ENCODE measurements at regions not wholly inside any gene's neighbourhood (a gene's known extent, or its start where the extent isn't known, plus 50 kb on each side); places are given as distances from the start of the nearest gene placed in this dataset.

GRCh38 chr3:95037097-95037496 lies 974.2 kb downstream of the NSUN3 start:
- Histone ChIP-seq H3K79me2 (replicated peaks; ENCODE audit: insufficient read depth) (no peaks in the 10 kb centered on the region), H4K20me1 (replicated peaks; ENCODE audit: insufficient read depth) (no peaks in the 10 kb centered on the region), H3K27me3 (ENCODE audit: insufficient read depth) (no peaks in the 10 kb centered on the region), H3K4me2 (no peak overlapping the region), H3K4me3 (no peak overlapping the region), H3K36me3 (ENCODE audit: insufficient read depth) (no peaks in the 10 kb centered on the region), H2AFZ (peak overlapping the region; percentile 67; the same call in 1 of the 2 replicates), H3K9me2 (ENCODE audit: insufficient read depth) (no peaks in the 10 kb centered on the region), H3K4me1 (ENCODE audit: insufficient read depth) (no peaks in the 10 kb centered on the region), H3K27ac (ENCODE audit: low read depth) (no peak overlapping the region), H3F3A (replicated peaks; ENCODE audit: low read depth) (no peaks in the 10 kb centered on the region)
- Mint-ChIP-seq H3K4me1 (peaks cover 9% of the 10 kb centered on the region; the same call in 2 of the 3 replicates), H3K27ac (no peak overlapping the region), H3K9me3 (no peaks in the 10 kb centered on the region), H3K27me3 (ENCODE audit: insufficient read depth, low read depth, poor library complexity) (peaks cover 2% of the 10 kb centered on the region), H3K4me3 (no peak overlapping the region), H3K36me3 (ENCODE audit: low read depth) (no peaks in the 10 kb centered on the region)
- ATAC-seq (no peak), DNase-seq (ENCODE audit: low spot score) (no peak)
- TF ChIP-seq EZH2 (IDR thresholded peaks at IDR 0.05; ENCODE audit: low read depth, unreplicated experiment): no peak

- peaks cover 9% of the 10 kb centered on the region; the same call in 2 of the 3 replicates for H3K4me1 Mint-ChIP-seq
- Histone ChIP-seq H3F3A (replicated peaks; ENCODE audit: low read depth) (no peaks in the 10 kb centered on the region), H3K4me3 (no peak overlapping the region), H4K20me1 (replicated peaks; ENCODE audit: insufficient read depth) (no peaks in the 10 kb centered on the region), H3K27me3 (ENCODE audit: insufficient read depth) (no peaks in the 10 kb centered on the region), H3K4me2 (no peak overlapping the region), H3K79me2 (replicated peaks; ENCODE audit: insufficient read depth) (no peaks in the 10 kb centered on the region), H3K36me3 (ENCODE audit: insufficient read depth) (no peaks in the 10 kb centered on the region), H3K4me1 (ENCODE audit: insufficient read depth) (no peaks in the 10 kb centered on the region), H2AFZ (no peak overlapping the region), H3K9me2 (ENCODE audit: insufficient read depth) (no peaks in the 10 kb centered on the region), H3K27ac (ENCODE audit: low read depth) (no peak overlapping the region)
- ATAC-seq (no peak), DNase-seq (ENCODE audit: low spot score) (no peak)
- no peaks in the 10 kb centered on the region for H3K36me3 Mint-ChIP-seq (ENCODE audit: low read depth)
- no peak overlapping the region for H3K4me3 Mint-ChIP-seq
- H3K27ac Mint-ChIP-seq: no peak overlapping the region
- H3K9me3 Mint-ChIP-seq: no peaks in the 10 kb centered on the region
- H3K27me3 Mint-ChIP-seq (ENCODE audit: insufficient read depth, low read depth, poor library complexity): peaks cover 2% of the 10 kb centered on the region
- TF ChIP-seq CTCF (conservative IDR thresholded peaks at IDR 0.05; ENCODE audit: low read depth in 2 of 2) (no peak), ZNF462 (CRISPR knock-in tag; IDR thresholded peaks at IDR 0.05) (no peak), ZNF331 (CRISPR knock-in tag; IDR thresholded peaks at IDR 0.05; ENCODE audit: low read depth) (no peak), EZH2 (IDR thresholded peaks at IDR 0.05; ENCODE audit: low read depth, unreplicated experiment) (no peak), REST (IDR thresholded peaks at IDR 0.05; ENCODE audit: unreplicated experiment) (no peak), STAT1 (IDR thresholded peaks at IDR 0.05; ENCODE audit: unreplicated experiment) (no peak), ZNF114 (CRISPR knock-in tag; IDR thresholded peaks at IDR 0.05) (no peak), JUNB (IDR thresholded peaks at IDR 0.05; ENCODE audit: unreplicated experiment) (no peak), NANOG (IDR thresholded peaks at IDR 0.05; ENCODE audit: borderline replicate concordance) (no peak), CREB1 (CRISPR knock-in tag; IDR thresholded peaks at IDR 0.05; ENCODE audit: low read depth) (no peak)
Observed at GRCh38 chr3:95037927-95038326, 975.1 kb downstream of the NSUN3 start.

Data from GM23338 (cell line).